GM10248 (cell line): ENCODE measurements at regions not wholly inside any gene's neighbourhood (a gene's known extent, or its start where the extent isn't known, plus 50 kb on each side); places are given as distances from the start of the nearest gene placed in this dataset.
"Not testable (repeated sequence)": the region's sequence is repeated elsewhere in the genome, so short reads cannot be mapped to it uniquely, and the experiment has no call there.

Experiments
- CTCF ChIA-PET: fragments of 300-600 bp; sonication (Branson Sonifier 250); formaldehyde crosslinking; extraction: SDS; loops from one replicate; lab custom pipeline; 2021; ENCODE audit warnings: antibody characterized with exemption; lab: Yijun Ruan, JAX
- POLR2A ChIA-PET: fragments of 350-650 bp; sonication (Branson Sonifier 250); formaldehyde crosslinking; extraction: SDS; loops from one replicate; lab custom pipeline; 2020; ENCODE audit warnings: antibody characterized with exemption; lab: Yijun Ruan, JAX
- DNase-seq: peaks from one replicate; pipeline ENCODE4 v3.0.0; 2012; ENCODE audit errors: extremely low spot score
- CTCF ChIP-seq: IDR thresholded peaks from 2 replicates; pipeline ENCODE4 v1.5.1; 2012; ENCODE audit warnings: mild to moderate bottlenecking, low read depth; ENCODE audit errors: extremely low read depth, missing control alignments, control extremely low read depth

- POLR2A ChIA-PET = no interaction called here
- DNase-seq = peak; percentile 81
- no peak for TF ChIP-seq CTCF
Observed at GRCh38 chr9:36470643-36471290, 70.7 kb upstream of the RNF38 start.

GRCh38 chr9:36463467-36463866, 63.4 kb upstream of the RNF38 start:
- POLR2A ChIA-PET = no interaction called here
- CTCF ChIA-PET = interaction anchor here (0.7 kb wide), 1 partner anchor 17 kb away, joined by 3 read pairs; no protein-coding TSS in a partner anchor
- TF ChIP-seq CTCF = no peak
- DNase-seq = no peak

More at GRCh38 chr9:36470643-36471290, 70.7 kb upstream of the RNF38 start:
- CTCF ChIA-PET = interaction anchor here (0.8 to 2.0 kb wide), 3 partner anchors 13 to 64 kb away, joined by 3 to 12 read pairs (median 7); no protein-coding TSS in a partner anchor

- ChIA-PET POLR2A (no interaction called here), CTCF (no interaction called here)
- TF ChIP-seq CTCF = no peak
- no peak for DNase-seq
Observed at GRCh38 chr9:36462245-36462644, 62.2 kb upstream of the RNF38 start.

- CTCF ChIA-PET = interaction anchor here (1.3 to 3.1 kb wide), 3 partner anchors 11 to 94 kb away, joined by 3 to 10 read pairs (median 5); no protein-coding TSS in a partner anchor
- no peak for TF ChIP-seq CTCF
- DNase-seq = no peak
- POLR2A ChIA-PET = no interaction called here
Observed at GRCh38 chr9:36461323-36461722, 61.3 kb upstream of the RNF38 start.

GRCh38 chr9:36458430-36458915, 58.4 kb upstream of the RNF38 start:
- ChIA-PET POLR2A (interaction anchor here (0.6 to 1.4 kb wide), 2 partner anchors 21 to 28 kb away, joined by 3 to 4 read pairs; no protein-coding TSS in a partner anchor), CTCF (interaction anchor here (0.8 to 5.3 kb wide), 7 partner anchors 8 to 270 kb away, joined by 3 to 42 read pairs (median 5); no protein-coding TSS in a partner anchor)
- DNase-seq = not testable (repeated sequence)

GRCh38 chr9:36457836-36458429, 57.9 kb upstream of the RNF38 start:
- CTCF ChIA-PET = interaction anchor here (0.8 to 5.3 kb wide), 9 partner anchors 8 to 271 kb away, joined by 3 to 42 read pairs (median 5); no protein-coding TSS in a partner anchor
- no peak for DNase-seq
- POLR2A ChIA-PET = interaction anchor here (0.6 to 1.4 kb wide), 2 partner anchors 20 to 28 kb away, joined by 3 to 4 read pairs; no protein-coding TSS in a partner anchor
- TF ChIP-seq CTCF = no peak
